NB4 (cell line): ENCODE measurements at regions not wholly inside any gene's neighbourhood (a gene's known extent, or its start where the extent isn't known, plus 50 kb on each side); places are given as distances from the start of the nearest gene placed in this dataset.

Experiments
- DNase-seq: peaks from one replicate; pipeline ENCODE4 v3.0.0; 2010; ENCODE audit warnings: low read depth
- H3K4me3 ChIP-seq: one replicate; pipeline ENCODE4 v1.5.1; 2011; ENCODE audit warnings: mild to moderate bottlenecking, low read depth, low read length, moderate library complexity
- MAX ChIP-seq: IDR thresholded peaks from 2 replicates; pipeline ENCODE4 v1.6.1; 2011; ENCODE audit warnings: low read depth, low read length
- MYC ChIP-seq: IDR thresholded peaks from 2 replicates; pipeline ENCODE4 v1.6.1; 2011; ENCODE audit warnings: low read depth, low read length
- POLR2A ChIP-seq: IDR thresholded peaks from 2 replicates; pipeline ENCODE4 v1.6.1; 2011; ENCODE audit warnings: mild to moderate bottlenecking; ENCODE audit not compliant: insufficient read length; ENCODE audit errors: extremely low read depth
- TF ChIP-seq, protein P1 (sequence below): IDR thresholded peaks from one replicate; pipeline ENCODE4 v1.5.1; 2012; ENCODE audit warnings: low read depth, low read length

GRCh38 chr13:62931853-62932252 lies 1516.2 kb upstream of the PCDH20 start:
- TF ChIP-seq, protein P1, sequence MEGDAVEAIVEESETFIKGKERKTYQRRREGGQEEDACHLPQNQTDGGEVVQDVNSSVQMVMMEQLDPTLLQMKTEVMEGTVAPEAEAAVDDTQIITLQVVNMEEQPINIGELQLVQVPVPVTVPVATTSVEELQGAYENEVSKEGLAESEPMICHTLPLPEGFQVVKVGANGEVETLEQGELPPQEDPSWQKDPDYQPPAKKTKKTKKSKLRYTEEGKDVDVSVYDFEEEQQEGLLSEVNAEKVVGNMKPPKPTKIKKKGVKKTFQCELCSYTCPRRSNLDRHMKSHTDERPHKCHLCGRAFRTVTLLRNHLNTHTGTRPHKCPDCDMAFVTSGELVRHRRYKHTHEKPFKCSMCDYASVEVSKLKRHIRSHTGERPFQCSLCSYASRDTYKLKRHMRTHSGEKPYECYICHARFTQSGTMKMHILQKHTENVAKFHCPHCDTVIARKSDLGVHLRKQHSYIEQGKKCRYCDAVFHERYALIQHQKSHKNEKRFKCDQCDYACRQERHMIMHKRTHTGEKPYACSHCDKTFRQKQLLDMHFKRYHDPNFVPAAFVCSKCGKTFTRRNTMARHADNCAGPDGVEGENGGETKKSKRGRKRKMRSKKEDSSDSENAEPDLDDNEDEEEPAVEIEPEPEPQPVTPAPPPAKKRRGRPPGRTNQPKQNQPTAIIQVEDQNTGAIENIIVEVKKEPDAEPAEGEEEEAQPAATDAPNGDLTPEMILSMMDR = no peak
- TF ChIP-seq POLR2A (no peak), MAX (no peak), MYC (no peak)
- no peak for DNase-seq
- no peak overlapping the region for H3K4me3 ChIP-seq

GRCh38 chr13:62924395-62924794 lies 1508.7 kb upstream of the PCDH20 start:
- no peak for TF ChIP-seq MYC
- TF ChIP-seq, protein P1 = no peak
- no peak for TF ChIP-seq POLR2A
- no peak for TF ChIP-seq MAX
- no peak for DNase-seq
- no peak overlapping the region for H3K4me3 ChIP-seq

GRCh38 chr13:62920159-62920558 lies 1504.5 kb upstream of the PCDH20 start:
- H3K4me3 ChIP-seq = no peak overlapping the region
- no peak for TF ChIP-seq POLR2A
- no peak for TF ChIP-seq MYC
- TF ChIP-seq, protein P1 = no peak
- no peak for TF ChIP-seq MAX

GRCh38 chr13:62919491-62919890 lies 1503.8 kb upstream of the PCDH20 start:
- H3K4me3 ChIP-seq = no peak overlapping the region
- TF ChIP-seq MAX = no peak
- TF ChIP-seq MYC = no peak
- TF ChIP-seq, protein P1 = no peak
- no peak for DNase-seq

More at GRCh38 chr13:62920159-62920558, 1504.5 kb upstream of the PCDH20 start:
- DNase-seq = no peak

GRCh38 chr13:62910541-62911060 lies 1495.0 kb upstream of the PCDH20 start:
- no peak for DNase-seq
- no peak overlapping the region for H3K4me3 ChIP-seq
- TF ChIP-seq, protein P1 = no peak
- TF ChIP-seq MYC = no peak
- TF ChIP-seq MAX = no peak
- no peak for TF ChIP-seq POLR2A

DNA sequence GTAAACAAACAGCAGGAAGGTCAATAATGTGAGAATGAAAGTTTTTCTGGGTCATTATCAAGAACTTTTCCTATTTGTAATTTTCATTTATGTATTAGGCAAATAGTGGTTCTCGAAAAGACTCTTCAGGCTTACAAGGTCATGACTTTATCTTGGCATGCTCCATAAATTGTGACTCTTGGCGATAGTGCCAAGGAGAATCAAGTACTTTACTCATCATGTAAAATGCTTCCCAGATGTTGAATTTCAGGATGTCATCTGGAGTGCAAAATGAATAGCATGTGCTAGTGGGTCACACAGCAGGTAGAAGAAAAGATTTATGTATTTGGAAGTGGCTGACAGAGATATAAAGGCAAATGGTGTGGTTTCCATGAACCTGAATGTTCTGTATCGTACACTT lies 1492.7 kb upstream of the PCDH20 start:
- no peak overlapping the region for H3K4me3 ChIP-seq
- no peak for TF ChIP-seq POLR2A
- TF ChIP-seq, protein P1 = no peak
- TF ChIP-seq MYC = no peak
- TF ChIP-seq MAX = no peak
- no peak for DNase-seq
